DMS53 treated with DMSO at 0.1 percent for 48 hours (cell line): ENCODE measurements at regions not wholly inside any gene's neighbourhood (a gene's known extent, or its start where the extent isn't known, plus 50 kb on each side); places are given as distances from the start of the nearest gene placed in this dataset.
A peak's percentile ranks its signal among the peaks of the same experiment; 100 is the strongest.

Experiments
- DNase-seq: peaks from one replicate; lab custom pipeline; 2025; ENCODE audit not compliant: unreplicated experiment; lab: John Stamatoyannopoulos, UW

GRCh38 chr13:56932104-56932503 is 208.6 kb upstream of the PRR20A start:
- no peak for DNase-seq

GRCh38 chr13:56953965-56954364 is 186.8 kb upstream of the PRR20A start:
- no peak for DNase-seq

- no peak for DNase-seq
These were observed 165.1 kb upstream of the PRR20A start for GRCh38 chr13:56975647-56976046.

GRCh38 chr13:56980856-56981255 is 159.9 kb upstream of the PRR20A start:
- DNase-seq: no peak

- DNase-seq: no peak
These were observed 154.6 kb upstream of the PRR20A start for GRCh38 chr13:56986121-56986520.

GRCh38 chr13:56988543-56988942 is 152.2 kb upstream of the PRR20A start:
- no peak for DNase-seq

- no peak for DNase-seq
These were observed 137.0 kb upstream of the PRR20A start for GRCh38 chr13:57003682-57004081.

GRCh38 chr13:57017357-57017756 is 123.4 kb upstream of the PRR20A start:
- DNase-seq: no peak

- no peak for DNase-seq
These were observed 121.8 kb upstream of the PRR20A start for GRCh38 chr13:57018915-57019314.

- DNase-seq: no peak
These were observed 110.0 kb upstream of the PRR20A start for GRCh38 chr13:57030671-57031070.

GRCh38 chr13:57036290-57036689 is 104.4 kb upstream of the PRR20A start:
- DNase-seq: no peak

- DNase-seq: no peak
These were observed 95.8 kb upstream of the PRR20A start for GRCh38 chr13:57044910-57045309.

GRCh38 chr13:57045826-57046546 is 94.7 kb upstream of the PRR20A start:
- peak; percentile 34 for DNase-seq

- DNase-seq: no peak
These were observed 84.0 kb upstream of the PRR20A start for GRCh38 chr13:57056601-57057180.

- no peak for DNase-seq
These were observed 77.7 kb upstream of the PRR20A start for GRCh38 chr13:57063007-57063406.

GRCh38 chr13:57073983-57074382 is 66.7 kb upstream of the PRR20A start:
- DNase-seq: no peak

GRCh38 chr13:57075588-57075987 is 65.1 kb upstream of the PRR20A start:
- DNase-seq: no peak

- DNase-seq: no peak
These were observed 53.7 kb upstream of the PRR20A start for GRCh38 chr13:57087006-57087405.
